Activated CD4-positive, alpha-beta T cell treated with anti-CD3 and anti-CD28 coated beads for 4 hours (primary cell): ENCODE measurements at regions not wholly inside any gene's neighbourhood (a gene's known extent, or its start where the extent isn't known, plus 50 kb on each side); places are given as distances from the start of the nearest gene placed in this dataset.

Experiments
- DNase-seq, 2 donors: peaks; one replicate each; pipeline ENCODE4 v3.0.0-alpha.2; 2020

GRCh38 chr1:8083739-8084484 lies 57.8 kb upstream of the ERRFI1 start:
- DNase-seq = no peak

- DNase-seq = no peak
These were observed 56.8 kb upstream of the ERRFI1 start for GRCh38 chr1:8082945-8083344.

- no peak for DNase-seq
These were observed 52.1 kb upstream of the ERRFI1 start for GRCh38 chr1:8078176-8078671.

GRCh38 chr1:8077602-8078001 lies 51.5 kb upstream of the ERRFI1 start:
- no peak for DNase-seq

- DNase-seq = no peak
These were observed 51.0 kb upstream of the ERRFI1 start for GRCh38 chr1:8077120-8077573.

GRCh38 chr1:8076176-8076575 lies 50.1 kb upstream of the ERRFI1 start:
- no peak for DNase-seq
